H54 (cell line): ENCODE measurements at regions not wholly inside any gene's neighbourhood (a gene's known extent, or its start where the extent isn't known, plus 50 kb on each side); places are given as distances from the start of the nearest gene placed in this dataset.

Source experiments
- DNase-seq: peaks from one replicate; pipeline ENCODE4 v3.0.0; 2011; ENCODE audit warnings: low spot score, mixed read lengths; ENCODE audit not compliant: insufficient read length
- FAIRE-seq: peaks from 3 replicates; lab custom pipeline; 2011; peaks lifted over from hg19 to GRCh38; lab: Jason Lieb, UNC
- POLR2A ChIP-seq: IDR thresholded peaks from 2 replicates; pipeline ENCODE4 v1.6.1; 2011; ENCODE audit warnings: low read depth, mild to moderate bottlenecking, low read length

- no peak for FAIRE-seq
- DNase-seq: no peak
- TF ChIP-seq POLR2A: no peak
Observed at GRCh38 chr2:142234741-142235140, 103.9 kb upstream of the LRP1B start.

GRCh38 chr2:142223309-142223708 lies 92.5 kb upstream of the LRP1B start:
- TF ChIP-seq POLR2A: no peak
- no peak for FAIRE-seq
- DNase-seq: no peak

GRCh38 chr2:142222715-142223114 lies 91.9 kb upstream of the LRP1B start:
- no peak for DNase-seq
- no peak for TF ChIP-seq POLR2A
- no peak for FAIRE-seq

- FAIRE-seq (no peak), DNase-seq (no peak)
- no peak for TF ChIP-seq POLR2A
Observed at GRCh38 chr2:142220901-142221300, 90.1 kb upstream of the LRP1B start.

- TF ChIP-seq POLR2A: no peak
- FAIRE-seq (no peak), DNase-seq (no peak)
Observed at GRCh38 chr2:142220239-142220638, 89.4 kb upstream of the LRP1B start.

- TF ChIP-seq POLR2A: no peak
- peak; percentile 45 for FAIRE-seq
- DNase-seq: no peak
Observed at GRCh38 chr2:142218471-142218870, 87.7 kb upstream of the LRP1B start.

GRCh38 chr2:142217804-142218203 lies 87.0 kb upstream of the LRP1B start:
- DNase-seq: no peak
- TF ChIP-seq POLR2A: no peak
- no peak for FAIRE-seq

- DNase-seq (no peak), FAIRE-seq (no peak)
- no peak for TF ChIP-seq POLR2A
Observed at GRCh38 chr2:142200062-142200461, 69.2 kb upstream of the LRP1B start.

- FAIRE-seq: no peak
- TF ChIP-seq POLR2A: no peak
Observed at GRCh38 chr2:142199073-142199472, 68.3 kb upstream of the LRP1B start.

GRCh38 chr2:142190805-142191204 lies 60.0 kb upstream of the LRP1B start:
- DNase-seq (no peak), FAIRE-seq (peak; percentile 92)
- TF ChIP-seq POLR2A: no peak

More at GRCh38 chr2:142199073-142199472, 68.3 kb upstream of the LRP1B start:
- DNase-seq: no peak

GRCh38 chr2:142189501-142189900 lies 58.7 kb upstream of the LRP1B start:
- DNase-seq (no peak), FAIRE-seq (peak; percentile 15)
- no peak for TF ChIP-seq POLR2A

GRCh38 chr2:142188562-142188961 lies 57.7 kb upstream of the LRP1B start:
- DNase-seq: no peak
- no peak for TF ChIP-seq POLR2A
- FAIRE-seq: no peak

- peak; percentile 10 for DNase-seq
- TF ChIP-seq POLR2A: no peak
- FAIRE-seq: peak; percentile 80
Observed at GRCh38 chr2:142180820-142181533, 50.2 kb upstream of the LRP1B start.
